ENCODE measurements at regions not wholly inside any gene's neighbourhood (a gene's known extent, or its start where the extent isn't known, plus 50 kb on each side); places are given as distances from the start of the nearest gene placed in this dataset.
A peak's percentile ranks its signal among the peaks of the same experiment; 100 is the strongest.
"Not testable (repeated sequence)": the region's sequence is repeated elsewhere in the genome, so short reads cannot be mapped to it uniquely, and the experiment has no call there.

DNA sequence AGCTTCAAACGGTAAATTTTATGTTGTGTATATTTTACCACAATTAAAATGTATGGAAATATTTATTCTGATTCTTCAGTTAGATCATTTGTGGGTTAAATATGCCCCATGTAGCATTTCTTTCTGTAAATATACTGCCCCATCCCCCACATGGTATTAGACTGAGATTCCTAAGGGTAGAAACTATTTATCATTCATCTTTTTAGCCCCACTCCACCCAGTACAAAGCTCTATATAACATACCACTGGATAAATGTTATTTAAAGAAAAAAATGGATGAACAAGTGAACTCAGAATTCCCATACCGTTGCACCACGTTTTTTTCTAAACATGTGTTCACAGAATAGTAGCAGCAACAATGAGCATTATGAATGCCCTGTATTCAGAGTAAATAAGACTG is 234.0 kb upstream of the IRF2BP2 start:
- no peak for DNase-seq (ENCODE audit: low spot score)

DNA sequence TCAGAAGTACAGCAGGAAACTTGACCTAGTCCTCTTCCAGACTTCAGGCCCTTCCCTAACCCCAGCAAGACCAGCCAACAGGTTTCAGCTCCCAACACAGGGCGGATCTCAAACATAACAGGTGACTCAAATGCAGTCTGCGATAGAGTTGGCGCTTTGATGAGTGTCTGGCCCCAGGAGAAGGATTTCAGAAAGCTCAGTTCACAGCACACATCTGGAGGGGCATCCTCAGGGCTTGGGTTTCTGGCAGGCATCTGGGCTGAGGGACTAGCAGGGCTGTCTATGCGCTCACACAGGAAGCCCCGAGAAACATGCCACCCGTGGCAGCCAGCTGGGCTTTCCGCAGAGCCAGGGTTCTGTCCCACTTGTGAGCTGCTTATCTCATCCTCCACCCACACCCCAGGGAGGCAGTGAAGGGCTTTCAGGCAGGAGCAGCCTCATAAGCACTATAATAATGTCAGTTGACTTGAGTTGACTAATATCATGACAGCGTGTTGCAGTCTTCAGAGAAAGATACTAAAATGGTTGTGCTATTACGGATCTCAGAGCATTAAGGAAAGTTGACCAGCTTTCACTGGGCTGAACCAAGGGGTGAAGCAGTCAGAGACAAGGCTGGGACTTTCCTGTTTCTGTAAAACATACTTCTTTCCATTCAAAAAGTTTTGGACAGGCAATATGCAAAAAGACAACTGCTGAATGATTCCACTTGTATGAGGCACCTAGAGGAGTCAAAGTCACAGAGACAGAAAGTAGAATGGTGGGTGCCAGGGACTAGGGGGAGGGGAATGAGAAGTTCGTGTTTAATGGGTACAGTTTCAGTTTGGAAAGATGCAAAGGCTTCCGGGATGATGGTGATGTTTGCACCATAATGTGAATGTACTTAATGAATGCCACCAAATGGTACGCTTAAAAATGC is 233.0 kb upstream of the IRF2BP2 start:
- no peak for DNase-seq (ENCODE audit: low spot score)

DNA sequence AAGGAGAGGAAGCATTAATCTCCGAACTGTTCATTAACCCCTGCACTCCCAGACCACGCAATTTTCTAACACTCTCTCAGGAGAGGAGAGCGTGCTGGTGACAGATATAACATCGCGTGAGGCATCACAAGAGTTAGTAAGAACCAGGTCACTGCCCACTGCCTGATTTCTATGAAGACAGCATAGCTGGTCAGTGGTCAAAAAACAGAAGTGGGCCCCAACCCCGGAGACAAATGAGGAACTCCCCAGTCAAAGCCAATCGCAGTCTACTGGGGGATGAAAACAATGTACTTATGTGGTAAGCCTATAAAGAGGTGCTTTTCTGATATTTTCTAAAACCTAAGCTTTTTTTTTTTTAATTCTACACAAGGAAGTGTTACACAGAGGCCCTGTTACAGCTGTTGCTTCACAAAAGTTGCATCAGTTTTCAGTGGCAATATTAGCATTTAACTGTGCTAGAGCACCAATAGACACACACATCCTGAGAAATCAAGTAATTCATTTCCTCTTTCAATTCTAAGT is 231.8 kb upstream of the IRF2BP2 start:
- DNase-seq (ENCODE audit: low spot score): peak; percentile 66

DNA sequence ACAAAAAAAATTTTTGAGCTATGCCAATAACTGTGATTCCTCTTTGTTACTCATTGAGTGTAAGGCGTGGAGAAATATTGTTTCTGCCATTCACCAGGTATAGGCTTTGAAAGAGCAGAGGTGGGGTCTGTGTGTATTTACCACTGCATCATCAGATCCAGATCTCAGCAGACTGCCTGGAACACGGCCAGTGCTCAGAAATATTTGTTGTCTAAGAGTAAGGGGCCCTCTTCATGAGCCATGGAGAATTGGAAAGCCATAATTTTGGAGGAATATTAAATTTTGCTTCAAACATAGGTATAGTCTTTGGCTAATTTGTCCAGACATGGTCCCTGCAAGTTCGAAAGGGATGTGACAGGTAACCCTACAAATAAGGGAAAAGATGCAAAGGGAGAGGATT is 231.3 kb upstream of the IRF2BP2 start:
- DNase-seq (ENCODE audit: low spot score): no peak

DNA sequence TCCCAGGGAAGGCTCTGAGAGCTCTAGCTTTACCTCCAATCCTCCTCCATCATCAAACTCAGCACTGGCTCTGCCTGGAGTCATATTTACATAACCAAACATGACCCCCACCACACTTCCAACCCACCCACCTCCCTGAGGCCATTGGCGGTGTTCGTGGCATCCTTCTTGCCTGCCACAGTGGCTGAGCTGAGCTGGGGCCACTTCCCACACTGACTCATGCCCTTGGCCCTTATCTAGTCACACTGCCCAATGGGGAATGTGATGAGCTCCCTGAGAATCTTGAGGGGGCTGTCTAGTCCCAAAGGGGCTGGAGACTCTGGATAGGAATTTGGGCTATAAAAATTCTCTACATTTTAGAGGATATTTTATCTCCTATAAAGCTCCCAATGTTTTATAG is 230.9 kb upstream of the IRF2BP2 start:
- DNase-seq (ENCODE audit: low spot score): no peak

DNA sequence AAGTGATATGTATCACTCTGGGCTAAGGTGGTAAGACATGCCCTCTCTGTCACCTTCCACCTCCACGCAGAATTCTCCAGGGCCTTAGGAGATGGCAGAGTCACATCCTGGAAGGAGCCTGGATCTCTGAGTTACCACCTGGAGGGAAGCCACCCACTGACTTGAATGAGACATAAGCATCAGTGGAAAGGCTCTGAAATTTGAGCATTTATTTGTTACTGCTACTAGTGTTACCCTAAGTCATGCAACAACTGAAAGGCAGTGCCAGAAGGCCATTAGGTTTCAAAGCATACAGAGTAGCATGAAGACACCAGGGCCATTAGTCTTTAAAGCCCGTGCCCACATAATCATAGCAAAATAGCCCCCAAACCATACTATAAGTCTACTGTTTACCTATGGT is 230.3 kb upstream of the IRF2BP2 start:
- DNase-seq (ENCODE audit: low spot score): no peak

DNA sequence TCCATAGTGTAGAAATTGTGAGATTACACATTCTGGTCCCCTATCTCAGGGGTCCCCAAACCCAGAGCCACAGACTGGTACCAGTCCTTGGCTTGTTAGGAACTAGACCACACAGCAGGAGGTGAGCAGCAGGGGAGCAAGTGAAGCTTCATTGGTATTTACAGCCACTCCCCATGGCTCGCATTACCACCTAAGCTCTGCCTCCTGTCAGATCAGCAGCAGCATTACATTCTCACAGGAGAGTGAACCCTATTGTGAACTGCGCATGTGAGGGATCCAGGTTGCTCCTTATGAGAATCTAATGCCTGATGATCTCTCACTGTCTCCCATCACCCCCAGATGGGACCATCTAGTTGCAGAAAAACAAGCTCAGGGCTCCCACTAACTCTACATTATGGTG is 229.7 kb upstream of the IRF2BP2 start:
- DNase-seq (ENCODE audit: low spot score): no peak

DNA sequence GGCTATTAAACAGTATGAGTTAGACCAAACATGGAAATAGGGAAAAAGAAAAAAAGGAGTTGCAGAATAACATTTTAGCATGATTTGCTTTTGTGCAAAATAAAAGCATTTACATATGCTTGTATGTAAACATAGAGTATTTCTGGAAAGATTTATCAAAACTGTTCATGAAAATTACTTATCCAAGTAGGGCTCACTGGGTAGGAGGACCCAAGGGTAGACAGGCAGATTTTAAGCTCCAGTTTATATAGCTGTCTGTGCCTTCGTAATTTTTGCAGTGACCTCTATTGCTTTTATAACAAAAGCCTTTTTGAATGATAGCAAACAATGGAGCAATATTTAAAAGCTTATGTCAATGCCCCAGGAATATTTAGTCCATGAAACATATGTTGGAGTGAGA is 228.8 kb upstream of the IRF2BP2 start:
- no peak for DNase-seq (ENCODE audit: low spot score)

DNA sequence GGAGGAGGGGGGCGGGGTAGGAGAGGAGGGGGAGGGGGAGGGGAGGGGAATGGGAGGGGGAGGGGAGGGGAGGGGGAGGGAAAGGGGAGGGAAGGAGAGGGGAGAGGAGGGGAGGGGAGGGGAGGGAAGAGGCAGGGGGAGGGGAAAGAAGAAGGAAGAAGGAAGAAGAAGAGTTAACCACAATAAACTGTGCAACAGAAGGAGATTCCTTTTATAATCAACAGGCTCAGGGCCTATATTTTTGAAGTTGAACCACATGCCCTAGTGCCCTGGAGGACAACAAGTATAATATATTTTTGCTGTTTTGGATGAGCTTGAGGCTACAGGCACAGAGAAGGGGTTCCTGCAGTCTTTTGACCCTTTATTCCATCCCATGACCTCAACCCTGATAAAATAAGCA is 228.2 kb upstream of the IRF2BP2 start:
- no peak for DNase-seq (ENCODE audit: low spot score)

DNA sequence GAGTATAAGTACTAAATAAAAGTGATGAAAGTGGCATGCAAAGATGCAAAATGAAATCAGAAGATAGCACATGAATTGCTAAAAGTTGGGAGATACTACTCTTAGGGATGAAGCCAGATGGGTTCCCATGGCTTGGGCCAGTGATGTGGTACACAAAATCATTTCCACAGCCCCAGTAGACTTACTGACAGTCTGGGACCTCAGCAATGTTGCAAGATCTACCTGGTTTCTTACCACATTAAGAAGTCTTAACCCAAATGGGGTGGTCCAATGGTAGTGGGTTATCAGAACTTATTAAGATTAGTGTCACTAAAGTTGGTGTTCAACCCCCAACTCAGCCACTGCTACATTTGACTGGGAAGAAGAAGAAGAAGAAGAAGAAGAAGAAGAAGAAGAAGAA is 227.7 kb upstream of the IRF2BP2 start:
- no peak for DNase-seq (ENCODE audit: low spot score)

DNA sequence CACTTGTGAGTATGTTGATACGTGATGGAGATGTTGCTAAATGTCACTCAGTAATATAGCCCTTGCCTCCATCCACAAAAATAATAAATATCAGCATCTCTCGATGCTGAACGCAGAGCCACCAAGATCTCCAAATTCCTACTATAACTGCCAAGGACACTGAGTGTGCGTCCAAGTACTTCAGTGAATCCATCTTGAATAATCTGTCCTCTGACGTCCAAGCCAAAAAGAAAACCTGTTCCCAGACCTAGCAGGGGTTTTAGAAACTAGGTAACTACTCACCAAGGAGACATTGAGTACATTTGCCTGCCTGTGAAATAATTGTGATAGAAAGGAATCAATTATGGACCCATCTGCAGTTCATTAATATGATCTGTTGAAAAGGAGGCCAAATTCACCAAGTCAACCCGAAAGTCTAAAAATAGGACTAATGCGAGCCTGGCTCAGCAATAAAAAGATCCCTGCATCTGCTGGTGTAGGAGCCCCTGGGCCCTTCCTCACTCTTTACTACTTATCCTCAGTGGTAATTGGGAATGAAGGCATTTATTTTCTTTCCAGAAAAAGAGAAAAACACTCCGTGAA is 226.9 kb upstream of the IRF2BP2 start:
- peak; percentile 39 for DNase-seq (ENCODE audit: low spot score)

DNA sequence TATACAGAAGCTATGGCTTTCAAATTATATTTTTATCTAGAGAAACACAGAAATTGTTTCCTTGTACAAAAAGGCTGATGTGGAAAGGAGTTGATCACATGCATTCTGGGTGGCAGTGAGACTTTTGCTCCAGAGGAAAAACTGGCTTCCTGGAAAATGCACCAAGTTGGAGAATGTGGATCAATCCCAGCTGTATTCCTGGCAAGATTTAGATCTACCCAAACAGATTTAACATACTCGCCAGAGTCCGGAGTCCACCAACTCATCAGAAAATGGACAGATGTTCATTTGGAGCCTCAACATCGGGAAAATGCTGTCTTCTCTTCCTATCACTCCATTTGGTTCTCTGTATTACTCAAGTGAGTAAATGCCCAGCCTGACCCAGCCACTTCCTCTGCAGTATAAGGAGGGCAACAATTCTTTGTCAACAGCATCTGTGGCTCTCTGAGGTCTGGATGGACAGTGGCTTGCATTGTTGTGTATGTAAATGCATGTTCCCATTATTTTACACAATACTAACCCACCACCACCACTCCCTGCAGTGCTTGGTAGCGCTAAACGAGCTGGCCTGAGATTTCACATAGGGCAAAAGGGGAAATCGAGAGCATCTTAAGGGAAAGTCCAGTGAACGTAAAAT is 226.2 kb upstream of the IRF2BP2 start:
- DNase-seq (ENCODE audit: low spot score): peak; percentile 92

DNA sequence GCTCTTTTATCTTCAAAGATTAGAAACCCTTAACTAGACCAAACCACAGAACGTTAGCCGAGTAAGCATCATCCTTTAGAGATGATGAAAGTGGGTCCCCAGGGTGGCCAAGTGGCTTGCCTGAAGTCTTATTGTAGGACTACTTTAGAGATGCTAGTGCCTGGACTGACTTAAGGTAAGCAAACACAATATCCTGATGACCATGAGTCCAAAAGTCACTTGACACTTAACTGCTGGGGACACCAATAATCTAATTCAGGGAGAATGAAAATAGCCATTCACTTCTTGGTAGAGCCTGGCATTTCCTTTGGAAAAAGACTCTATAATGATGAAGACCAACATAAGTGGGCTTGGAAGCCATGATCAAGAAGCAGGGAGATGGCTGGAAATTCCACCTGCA is 225.3 kb upstream of the IRF2BP2 start:
- no peak for DNase-seq (ENCODE audit: low spot score)

DNA sequence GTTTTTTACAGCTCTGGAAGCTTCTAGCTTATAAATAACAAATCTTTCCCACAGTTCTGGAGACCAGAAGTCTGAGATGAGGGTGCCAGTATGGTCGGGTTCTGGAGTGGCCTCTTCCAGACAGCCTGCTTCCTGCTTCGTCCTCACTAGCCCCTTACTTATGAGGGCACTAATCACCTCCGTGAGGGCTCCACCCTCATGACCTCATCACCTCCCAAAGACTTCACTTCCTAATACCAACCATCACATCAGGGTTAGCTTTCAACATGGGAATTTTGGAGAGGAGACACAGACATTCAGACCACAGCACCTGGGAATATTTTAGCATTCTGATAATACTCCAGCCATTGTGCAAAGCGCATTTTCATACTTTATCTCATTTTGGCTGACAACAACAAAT is 223.7 kb upstream of the IRF2BP2 start:
- no peak for DNase-seq (ENCODE audit: low spot score)

DNA sequence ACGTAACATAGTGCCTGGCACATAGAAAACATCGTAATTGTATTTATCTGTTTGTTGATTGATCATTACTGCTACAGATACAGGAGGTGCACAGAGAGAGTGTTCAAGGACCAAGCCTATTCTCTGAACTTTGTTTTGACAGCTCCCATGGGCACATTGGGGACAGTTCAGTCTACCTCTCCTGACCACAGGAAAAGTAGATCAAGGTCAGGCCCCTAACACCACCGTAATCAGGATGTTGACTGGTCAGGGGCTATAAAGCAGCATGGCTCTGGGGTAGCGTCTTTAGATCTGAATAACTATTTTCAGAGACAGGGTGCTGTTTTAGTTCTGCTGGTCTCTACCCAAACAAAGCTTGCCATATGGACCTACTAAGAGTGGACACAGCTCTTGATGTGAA is 223.1 kb upstream of the IRF2BP2 start:
- DNase-seq (ENCODE audit: low spot score): no peak

DNA sequence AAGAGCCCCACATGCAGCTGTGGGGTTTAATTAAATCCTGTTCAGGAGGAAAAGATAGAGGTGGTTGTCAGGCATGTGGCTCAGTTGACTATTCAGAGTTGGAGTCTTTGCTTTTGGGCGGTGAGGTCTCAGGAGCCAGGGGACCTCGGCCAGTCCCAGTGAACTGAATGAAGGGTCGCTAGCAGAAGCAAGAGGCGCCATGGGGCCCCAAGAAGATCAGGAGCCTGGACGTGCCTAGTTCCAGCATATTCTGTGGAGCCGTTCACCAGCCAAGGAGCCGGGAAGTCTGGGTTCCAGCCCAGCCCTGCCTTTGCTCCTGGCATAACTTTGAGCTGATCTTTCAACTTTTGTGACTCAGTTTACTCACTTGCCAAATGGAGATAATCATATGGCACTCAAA is 217.7 kb upstream of the IRF2BP2 start:
- no peak for DNase-seq (ENCODE audit: low spot score)

DNA sequence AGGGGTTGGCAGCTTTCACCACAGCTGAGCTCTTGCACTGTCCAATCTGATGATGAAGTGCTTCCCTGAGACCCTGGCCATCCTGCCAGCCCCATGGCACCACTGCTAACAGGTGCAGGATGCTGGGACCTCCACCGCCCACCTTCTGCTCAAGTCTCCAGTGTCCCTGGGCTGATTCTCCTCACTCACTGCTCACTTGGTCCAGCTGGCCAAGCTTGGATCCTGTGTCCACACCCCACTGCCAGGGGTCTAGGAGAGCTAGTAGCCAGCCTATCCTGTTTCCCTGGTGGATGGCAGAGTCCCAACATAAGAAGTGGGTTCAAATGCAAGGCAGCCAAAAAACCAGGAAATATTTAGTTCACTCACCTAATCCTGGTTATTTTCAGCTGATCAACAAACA is 217.2 kb upstream of the IRF2BP2 start:
- DNase-seq (ENCODE audit: low spot score): no peak

DNA sequence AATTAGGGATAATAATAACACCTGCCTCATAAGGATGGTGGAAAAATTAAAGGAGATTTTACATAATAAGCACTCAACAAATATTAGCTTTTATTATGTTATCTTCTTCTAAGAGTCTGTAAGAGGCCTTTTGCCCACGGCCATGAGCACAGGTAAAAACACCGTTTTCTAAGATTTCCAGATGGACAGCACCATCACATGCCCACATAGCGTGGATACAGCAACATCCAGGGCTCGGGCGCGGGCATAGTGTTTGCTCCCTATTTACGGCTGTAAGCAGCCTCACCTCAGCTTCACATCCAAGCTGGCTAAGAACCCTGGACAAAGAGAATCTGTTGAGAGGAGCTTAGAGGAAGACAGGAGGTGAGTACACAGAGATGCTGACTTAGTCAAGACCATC is 216.4 kb upstream of the IRF2BP2 start:
- no peak for DNase-seq (ENCODE audit: low spot score)

DNA sequence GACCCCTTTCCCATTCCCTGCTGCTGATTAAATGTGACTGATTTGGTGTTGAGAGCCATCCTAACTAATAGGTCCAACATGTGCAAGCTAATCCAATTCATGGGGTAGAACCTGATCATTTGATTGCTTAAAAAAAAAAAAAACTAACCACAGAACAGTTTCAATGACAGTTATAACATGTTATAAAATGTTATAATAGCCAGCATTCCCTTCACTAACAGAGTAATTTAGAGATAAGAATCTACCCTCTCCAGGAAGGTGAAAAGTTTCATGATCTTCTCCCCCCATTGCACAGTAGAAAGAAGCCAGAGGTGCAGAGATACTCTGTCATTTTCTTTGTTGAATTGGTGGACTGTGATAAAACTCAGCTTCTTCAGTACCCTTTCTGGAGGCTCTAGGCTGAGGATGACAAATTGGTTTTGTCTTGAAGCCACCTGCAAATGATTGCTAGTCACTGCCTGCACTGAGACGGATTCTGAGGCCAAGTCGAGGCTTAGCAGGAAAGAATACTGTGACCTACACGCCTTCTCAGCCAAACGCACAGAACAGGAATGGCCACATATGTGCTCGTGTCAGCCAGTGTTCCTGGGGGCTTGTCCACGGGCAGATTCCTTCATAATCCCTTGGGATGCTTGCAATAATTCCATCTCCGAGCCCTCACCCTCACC is 215.7 kb upstream of the IRF2BP2 start:
- no peak for DNase-seq (ENCODE audit: low spot score)

DNA sequence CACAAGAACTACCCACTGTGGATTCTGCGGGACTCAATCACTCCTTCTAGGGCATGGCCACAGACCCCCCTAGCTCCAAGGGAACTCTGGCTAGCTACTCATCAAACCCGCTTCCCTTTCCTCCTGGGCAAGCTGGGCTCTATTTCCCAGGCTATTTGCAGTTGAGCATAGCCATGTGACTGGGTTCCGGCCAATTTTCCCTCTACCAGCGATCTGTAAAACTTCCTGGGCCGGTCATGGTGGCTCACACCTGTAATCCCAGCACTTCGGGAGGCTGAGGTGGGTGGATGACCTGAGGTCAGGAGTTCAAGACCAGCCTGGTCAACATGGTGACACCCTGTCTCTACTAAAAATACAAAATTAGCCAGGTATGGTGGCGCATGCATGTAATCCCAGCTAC is 214.9 kb upstream of the IRF2BP2 start:
- not testable (repeated sequence) for DNase-seq (ENCODE audit: low spot score)

DNA sequence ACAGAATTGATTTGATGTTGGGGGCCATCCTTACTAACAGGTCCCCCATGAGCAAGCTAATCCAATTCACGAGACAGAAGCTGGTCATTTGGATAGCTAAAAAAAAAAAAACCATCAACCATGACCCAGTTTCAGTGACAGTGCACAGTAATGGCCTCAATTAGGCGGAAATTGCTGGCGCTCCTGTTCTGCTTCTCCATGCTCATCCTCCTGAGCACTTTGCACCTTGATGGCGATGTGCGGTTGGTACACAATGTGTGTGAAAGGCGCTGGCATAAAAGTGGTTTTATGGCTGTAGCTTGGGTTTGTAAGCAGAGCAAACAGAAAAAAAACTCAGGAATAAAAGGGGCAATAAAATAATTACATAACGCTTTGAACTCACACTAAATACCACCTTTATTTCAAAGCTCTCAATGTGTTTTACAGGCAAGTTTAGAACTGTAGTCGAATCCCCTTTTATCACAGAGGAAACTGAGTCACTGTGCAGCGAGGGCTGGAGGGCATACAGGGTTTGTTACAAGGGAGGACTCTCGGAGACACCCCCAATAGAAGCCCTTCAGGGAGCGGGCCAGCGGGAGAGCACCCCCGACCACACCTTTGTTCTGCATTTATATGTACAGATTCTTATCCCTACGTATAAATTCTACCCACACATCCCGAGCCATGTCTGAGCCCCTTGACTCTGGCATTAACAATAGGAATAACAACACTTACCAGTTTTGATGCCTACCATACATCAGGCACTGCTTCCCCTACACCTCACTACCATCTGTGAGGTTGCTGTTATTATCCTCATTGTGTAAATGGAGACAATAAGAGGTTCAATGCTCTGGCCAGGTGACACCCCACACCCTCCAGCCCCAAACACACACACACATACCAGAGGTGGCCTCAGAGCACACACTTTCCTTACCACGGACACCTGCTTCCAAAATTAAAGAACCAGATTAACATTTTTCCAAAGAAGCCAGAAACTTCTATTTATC is 213.5 kb upstream of the IRF2BP2 start:
- no peak for DNase-seq (ENCODE audit: low spot score)

Data from globus pallidus (tissue), 1 donor.